IMR-90 (cell line): ENCODE measurements at regions not wholly inside any gene's neighbourhood (a gene's known extent, or its start where the extent isn't known, plus 50 kb on each side); places are given as distances from the start of the nearest gene placed in this dataset.

ENCODE experiments used
- ATAC-seq: fragments of 200-7000 bp; cut with Tn5 transposase; 2 replicates; pipeline ENCODE4 v1.9.1; 2020; ENCODE audit warnings: low read depth, mild to moderate bottlenecking, moderate library complexity
- BruUV-seq: library from RNA; stranded (reverse); fragments of 400-500 nt; replicated peaks from 2 replicates; lab custom pipeline; 2021; lab: Mats Ljungman, UMichigan
- CTCF ChIA-PET: fragments of 300-600 bp; formaldehyde crosslinking; extraction: SDS; loops from one replicate; lab custom pipeline; 2021; ENCODE audit warnings: antibody characterized with exemption; lab: Yijun Ruan, JAX
- POLR2A ChIA-PET: fragments of 300-600 bp; sonication (Branson Sonifier 250); formaldehyde crosslinking; loops from one replicate; lab custom pipeline; 2022; ENCODE audit warnings: antibody characterized with exemption; ENCODE audit not compliant: unreplicated experiment; lab: Charles Lee
- DNase-seq: peaks from one replicate; pipeline ENCODE4 v3.0.0; 2013
- H2AFZ ChIP-seq: replicated peaks from 2 replicates; pipeline ENCODE3; 2013; ENCODE audit warnings: low read length, mild to moderate bottlenecking; ENCODE audit not compliant: poor library complexity
- H2AK5ac ChIP-seq: 2 replicates; pipeline ENCODE4 v1.6.1; 2013; ENCODE audit warnings: low read depth, low read length, inconsistent platforms
- H2AK9ac ChIP-seq: replicated peaks from 2 replicates; pipeline ENCODE3; 2013; ENCODE audit warnings: mild to moderate bottlenecking, low read depth, low read length, moderate library complexity; ENCODE audit not compliant: poor library complexity
- H2BK120ac ChIP-seq: 2 replicates; pipeline ENCODE4 v1.6.1; 2013; ENCODE audit warnings: low read depth, low read length, inconsistent platforms
- H2BK15ac ChIP-seq: 3 replicates; pipeline ENCODE4 v1.6.1; 2013; ENCODE audit warnings: low read depth, low read length, inconsistent platforms
- H2BK20ac ChIP-seq: 2 replicates; pipeline ENCODE4 v1.6.1; 2013; ENCODE audit warnings: low read depth, mild to moderate bottlenecking, inconsistent platforms, low read length, moderate library complexity
- H2BK5ac ChIP-seq: 2 replicates; pipeline ENCODE4 v1.6.1; 2013; ENCODE audit warnings: mild to moderate bottlenecking, low read depth, low read length, inconsistent platforms; ENCODE audit not compliant: poor library complexity, severe bottlenecking
- H3K14ac ChIP-seq: replicated peaks from 2 replicates; pipeline ENCODE4 v1.6.1; 2013; ENCODE audit warnings: low read depth, low read length, inconsistent platforms
- H3K18ac ChIP-seq: 2 replicates; pipeline ENCODE4 v1.6.1; 2013; ENCODE audit warnings: low read depth, low read length, control low read depth
- H3K23ac ChIP-seq: 2 replicates; pipeline ENCODE4 v1.6.1; 2013; ENCODE audit warnings: low read depth, low read length, inconsistent platforms
- H3K27ac ChIP-seq: 2 replicates; pipeline ENCODE4 v1.5.1; 2013; ENCODE audit warnings: mild to moderate bottlenecking, control low read depth, low read length; ENCODE audit not compliant: insufficient read depth
- H3K27me3 ChIP-seq: 2 replicates; pipeline ENCODE4 v1.6.1; 2013; ENCODE audit warnings: low read length; ENCODE audit not compliant: control insufficient read depth, insufficient read depth
- H3K36me3 ChIP-seq: 2 replicates; pipeline ENCODE4 v1.6.1; 2013; ENCODE audit warnings: low read length, mixed read lengths; ENCODE audit not compliant: control insufficient read depth, insufficient read depth
- H3K4ac ChIP-seq: 2 replicates; pipeline ENCODE4 v1.6.1; 2013; ENCODE audit warnings: low read depth, low read length, inconsistent platforms
- H3K4me1 ChIP-seq: 2 replicates; pipeline ENCODE4 v1.6.1; 2013; ENCODE audit warnings: low read length, mixed read lengths; ENCODE audit not compliant: control insufficient read depth, insufficient read depth
- H3K4me2 ChIP-seq: 2 replicates; pipeline ENCODE4 v1.6.1; 2013; ENCODE audit warnings: low read depth, mild to moderate bottlenecking, control low read depth, low read length, moderate library complexity
- H3K4me3 ChIP-seq: 2 replicates; pipeline ENCODE4 v1.5.1; 2013; ENCODE audit warnings: low read depth, mild to moderate bottlenecking, control low read depth, low read length, moderate library complexity; ENCODE audit not compliant: insufficient read depth
- H3K56ac ChIP-seq: 2 replicates; pipeline ENCODE4 v1.6.1; 2013; ENCODE audit warnings: low read length, inconsistent platforms; ENCODE audit not compliant: insufficient read depth; ENCODE audit errors: extremely low read depth
- H3K79me1 ChIP-seq, 2 experiments: 2 replicates each; pipeline ENCODE4 v1.6.1; 2013; ENCODE audit warnings: low read length in 2 of 2, inconsistent platforms in 1 of 2, low read depth in 1 of 2
- H3K9ac ChIP-seq: 2 replicates; pipeline ENCODE4 v1.6.1; 2013; ENCODE audit warnings: low read depth, low read length, control low read depth
- H3K9me1 ChIP-seq: 2 replicates; pipeline ENCODE4 v1.6.1; 2013; ENCODE audit warnings: low read length, inconsistent platforms; ENCODE audit not compliant: insufficient read depth
- H3K9me3 ChIP-seq: 2 replicates; pipeline ENCODE4 v1.6.1; 2013; ENCODE audit warnings: low read length; ENCODE audit not compliant: control insufficient read depth, insufficient read depth
- H4K20me1 ChIP-seq: 2 replicates; pipeline ENCODE4 v1.6.1; 2013; ENCODE audit warnings: low read length, inconsistent platforms; ENCODE audit not compliant: insufficient read depth
- H4K5ac ChIP-seq: 2 replicates; pipeline ENCODE4 v1.6.1; 2013; ENCODE audit warnings: mild to moderate bottlenecking, low read depth, low read length, control low read depth
- H4K8ac ChIP-seq, 2 experiments: 2 replicates each; pipeline ENCODE4 v1.6.1; 2013; ENCODE audit warnings: low read depth in 2 of 2, low read length in 2 of 2, control low read depth in 1 of 2, inconsistent platforms in 1 of 2
- H4K91ac ChIP-seq: 2 replicates; pipeline ENCODE4 v1.6.1; 2013; ENCODE audit warnings: low read depth, low read length, inconsistent platforms; ENCODE audit not compliant: insufficient read depth
- BHLHE40 ChIP-seq: fragments of 150-350 bp; IDR thresholded peaks from 2 replicates; pipeline ENCODE4 v1.6.1; 2016; ENCODE audit warnings: mild to moderate bottlenecking, low read depth, low read length
- CEBPB ChIP-seq: IDR thresholded peaks from 2 replicates; pipeline ENCODE4 v1.6.1; 2012; ENCODE audit warnings: low read depth, low read length, improper control_type of control experiment
- CHD1 ChIP-seq: IDR thresholded peaks from 2 replicates; pipeline ENCODE4 v1.6.1; 2012; ENCODE audit warnings: low read depth, low read length, improper control_type of control experiment
- CTCF ChIP-seq: conservative IDR thresholded peaks from 2 replicates; pipeline ENCODE4 v1.5.1; 2012; ENCODE audit warnings: mild to moderate bottlenecking, low read depth, low read length, improper control_type of control experiment
- FOS ChIP-seq: fragments of 150-350 bp; IDR thresholded peaks from 2 replicates; pipeline ENCODE4 v1.6.1; 2016; ENCODE audit warnings: low read depth, low read length
- MAFK ChIP-seq: IDR thresholded peaks from 2 replicates; pipeline ENCODE4 v1.6.1; 2012; ENCODE audit warnings: low read depth, low read length, improper control_type of control experiment
- MAZ ChIP-seq: IDR thresholded peaks from 2 replicates; pipeline ENCODE4 v1.6.1; 2012; ENCODE audit warnings: low read depth, mild to moderate bottlenecking, low read length, improper control_type of control experiment, moderate library complexity, borderline replicate concordance
- MXI1 ChIP-seq: IDR thresholded peaks from 2 replicates; pipeline ENCODE4 v1.6.1; 2012; ENCODE audit warnings: low read depth, mild to moderate bottlenecking, low read length, moderate library complexity, borderline replicate concordance
- NFE2L2 ChIP-seq: fragments of 150-350 bp; IDR thresholded peaks from 2 replicates; pipeline ENCODE4 v1.6.1; 2016; ENCODE audit warnings: low read depth, mild to moderate bottlenecking, low read length
- POLR2A ChIP-seq: IDR thresholded peaks from 2 replicates; pipeline ENCODE4 v1.6.1; 2012; ENCODE audit warnings: mild to moderate bottlenecking, low read depth, low read length
- RAD21 ChIP-seq: IDR thresholded peaks from 2 replicates; pipeline ENCODE4 v1.6.1; 2012; ENCODE audit warnings: low read length, improper control_type of control experiment
- RCOR1 ChIP-seq: IDR thresholded peaks from 2 replicates; pipeline ENCODE4 v1.6.1; 2012; ENCODE audit warnings: mild to moderate bottlenecking, low read length, improper control_type of control experiment; ENCODE audit not compliant: insufficient replicate concordance
- RFX5 ChIP-seq: IDR thresholded peaks from 2 replicates; pipeline ENCODE4 v1.8.0; 2012; ENCODE audit warnings: low read depth, mild to moderate bottlenecking, low read length, moderate library complexity
- SMC3 ChIP-seq: fragments of 150-350 bp; IDR thresholded peaks from 2 replicates; pipeline ENCODE4 v1.6.1; 2016; ENCODE audit warnings: low read depth, mild to moderate bottlenecking, antibody characterized with exemption, low read length, moderate library complexity
- WGBS, 2 experiments: methylation state at CpG; one replicate each; pipeline versions ENCODE4 v1.1.5 to v1.1.7; 2013; ENCODE audit warnings: missing lambda C conversion rate in 2 of 2; ENCODE audit not compliant: insufficient read length in 1 of 2; ENCODE audit errors: extremely low coverage in 2 of 2; 5-methylcytosine and 5-hydroxymethylcytosine counted together
- dilution Hi-C: fragments of 300-500 bp; cut with HindIII; formaldehyde crosslinking; loops from one replicate; pipeline ENCODE4 v1.14.3; 2018; ENCODE audit warnings: low sequenced_read_pairs; ENCODE audit not compliant: unreplicated experiment
- in situ Hi-C: fragments of 300-500 bp; cut with MboI; formaldehyde crosslinking; loops from 3 replicates; pipeline ENCODE4 v1.14.3; 2019; ENCODE audit warnings: low sequenced_read_pairs, inconsistent platforms, mixed read lengths
- intact Hi-C: fragments of 100-400 bp; cut with micrococcal nuclease; formaldehyde crosslinking; loops from 2 replicates; pipeline ENCODE4 v1.10.0; 2022
- TF ChIP-seq, protein P1 (sequence below): fragments of 150-350 bp; IDR thresholded peaks from 2 replicates; pipeline ENCODE4 v1.6.1; 2017; ENCODE audit warnings: mild to moderate bottlenecking, antibody characterized with exemption, low read length, low read depth
- TF ChIP-seq, protein P2 (sequence below): fragments of 150-350 bp; IDR thresholded peaks from 2 replicates; pipeline ENCODE4 v1.6.1; 2016; ENCODE audit warnings: low read depth, mild to moderate bottlenecking, low read length, moderate library complexity, borderline replicate concordance

DNA sequence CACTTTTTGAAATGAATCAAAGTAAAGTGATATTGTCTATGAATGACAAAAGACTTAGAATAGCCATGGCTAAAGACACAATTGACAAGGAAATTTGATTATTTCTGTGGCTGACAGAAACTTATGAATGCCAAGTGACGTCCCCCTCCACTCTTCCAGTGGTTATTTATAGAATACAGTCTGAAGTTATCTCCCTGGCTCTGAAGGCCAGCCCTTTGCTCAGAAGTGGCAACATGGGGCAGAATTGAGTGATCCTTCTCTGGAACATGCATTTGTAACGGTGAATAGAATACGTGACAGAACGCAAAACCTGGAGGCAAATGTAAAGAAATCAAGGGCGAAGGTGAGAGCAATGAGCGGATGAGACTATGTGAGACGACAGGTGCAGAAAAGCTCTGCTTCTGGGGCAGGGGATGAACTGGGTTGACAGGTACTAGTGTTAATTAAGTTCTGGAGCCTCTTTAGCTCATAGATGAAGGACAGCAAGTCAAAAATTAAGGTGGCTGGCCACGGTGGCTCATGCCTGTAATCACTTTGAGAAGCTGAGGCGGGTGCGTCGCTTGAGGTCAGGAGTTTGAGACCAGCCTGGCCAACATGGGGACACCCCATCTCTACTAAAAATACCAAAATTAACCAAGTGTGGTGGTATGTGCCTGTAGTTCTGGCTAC lies 585.7 kb upstream of the B3GAT1 start:
- DNase-seq (no peak), ATAC-seq (no peak)
- H2BK20ac ChIP-seq = no peak overlapping the region
- BruUV-seq = no TSS peak
- H2AFZ ChIP-seq = no peak overlapping the region
- dilution Hi-C loops = no loop called here
- H3K23ac ChIP-seq = no peak overlapping the region
- no peak overlapping the region for H3K4me2 ChIP-seq
- H3K36me3 ChIP-seq = no peaks in the 10 kb centered on the region
- H4K91ac ChIP-seq = no peak overlapping the region
- no peak overlapping the region for H2BK120ac ChIP-seq
- H3K18ac ChIP-seq = no peak overlapping the region
- H3K4me1 ChIP-seq = no peaks in the 10 kb centered on the region
- intact Hi-C loops = no loop called here
- POLR2A ChIA-PET = no interaction called here
- CTCF ChIA-PET = no interaction called here
- no peaks in the 10 kb centered on the region for H3K27me3 ChIP-seq
- H3K14ac ChIP-seq = no peak overlapping the region
- in situ Hi-C loops = no loop called here
- H2AK9ac ChIP-seq = no peak overlapping the region
- H3K79me1 ChIP-seq = no peaks in the 10 kb centered on the region
- no peak overlapping the region for H2BK15ac ChIP-seq
- H4K20me1 ChIP-seq = no peaks in the 10 kb centered on the region
- H3K4ac ChIP-seq = no peak overlapping the region
- H2BK5ac ChIP-seq = no peak overlapping the region
- no peak overlapping the region for H3K9ac ChIP-seq
- WGBS, 2 experiments = 52% methylated on average over 6 of the region's 11 CpGs; no CpG with 5 or more reads in 1 of the 2 experiments
- H3K4me3 ChIP-seq = no peak overlapping the region
- H3K9me3 ChIP-seq = peaks cover 7% of the 10 kb centered on the region; the same call in 1 of the 2 replicates
- no peak overlapping the region for H3K56ac ChIP-seq
- no peak overlapping the region for H4K5ac ChIP-seq
- H4K8ac ChIP-seq = no peak overlapping the region
- H3K27ac ChIP-seq = no peak overlapping the region
- TF ChIP-seq MAFK (no peak), FOS (no peak), CTCF (no peak), RCOR1 (no peak), SMC3 (no peak), CEBPB (no peak), CHD1 (no peak), MXI1 (no peak), POLR2A (no peak), BHLHE40 (no peak), RFX5 (no peak), RAD21 (no peak), NFE2L2 (no peak), MAZ (no peak)
- TF ChIP-seq, protein P1, sequence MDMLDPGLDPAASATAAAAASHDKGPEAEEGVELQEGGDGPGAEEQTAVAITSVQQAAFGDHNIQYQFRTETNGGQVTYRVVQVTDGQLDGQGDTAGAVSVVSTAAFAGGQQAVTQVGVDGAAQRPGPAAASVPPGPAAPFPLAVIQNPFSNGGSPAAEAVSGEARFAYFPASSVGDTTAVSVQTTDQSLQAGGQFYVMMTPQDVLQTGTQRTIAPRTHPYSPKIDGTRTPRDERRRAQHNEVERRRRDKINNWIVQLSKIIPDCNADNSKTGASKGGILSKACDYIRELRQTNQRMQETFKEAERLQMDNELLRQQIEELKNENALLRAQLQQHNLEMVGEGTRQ = no peak
- TF ChIP-seq, protein P2, sequence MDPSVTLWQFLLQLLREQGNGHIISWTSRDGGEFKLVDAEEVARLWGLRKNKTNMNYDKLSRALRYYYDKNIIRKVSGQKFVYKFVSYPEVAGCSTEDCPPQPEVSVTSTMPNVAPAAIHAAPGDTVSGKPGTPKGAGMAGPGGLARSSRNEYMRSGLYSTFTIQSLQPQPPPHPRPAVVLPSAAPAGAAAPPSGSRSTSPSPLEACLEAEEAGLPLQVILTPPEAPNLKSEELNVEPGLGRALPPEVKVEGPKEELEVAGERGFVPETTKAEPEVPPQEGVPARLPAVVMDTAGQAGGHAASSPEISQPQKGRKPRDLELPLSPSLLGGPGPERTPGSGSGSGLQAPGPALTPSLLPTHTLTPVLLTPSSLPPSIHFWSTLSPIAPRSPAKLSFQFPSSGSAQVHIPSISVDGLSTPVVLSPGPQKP = no peak
- H3K9me1 ChIP-seq = no peaks in the 10 kb centered on the region
- H2AK5ac ChIP-seq = no peak overlapping the region
